HK-2 (cell line): ENCODE measurements at regions not wholly inside any gene's neighbourhood (a gene's known extent, or its start where the extent isn't known, plus 50 kb on each side); places are given as distances from the start of the nearest gene placed in this dataset.

Experiments used
- DNase-seq: peaks from one replicate; pipeline ENCODE4 v3.0.0-alpha.2; 2018; ENCODE audit not compliant: unreplicated experiment

DNA sequence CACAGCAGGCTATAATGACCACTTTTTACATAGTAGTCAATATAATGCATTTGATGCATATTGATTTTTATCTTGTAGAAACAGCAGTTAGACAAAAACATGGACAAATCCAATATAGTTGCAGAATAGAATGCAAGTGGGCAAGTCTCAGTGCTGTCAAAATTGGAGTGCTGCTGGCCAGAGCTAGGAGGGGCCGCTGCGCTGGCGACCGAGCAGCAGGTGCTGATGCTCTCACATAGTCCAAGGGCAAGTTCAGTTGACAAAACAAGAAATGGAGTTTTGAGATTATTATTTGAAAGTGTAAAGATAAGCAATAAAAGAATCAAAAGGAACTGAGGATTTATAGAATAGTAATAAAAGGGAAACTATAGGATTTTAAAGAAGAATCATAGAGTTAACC is 60.6 kb upstream of the CDK20 start:
- no peak for DNase-seq

DNA sequence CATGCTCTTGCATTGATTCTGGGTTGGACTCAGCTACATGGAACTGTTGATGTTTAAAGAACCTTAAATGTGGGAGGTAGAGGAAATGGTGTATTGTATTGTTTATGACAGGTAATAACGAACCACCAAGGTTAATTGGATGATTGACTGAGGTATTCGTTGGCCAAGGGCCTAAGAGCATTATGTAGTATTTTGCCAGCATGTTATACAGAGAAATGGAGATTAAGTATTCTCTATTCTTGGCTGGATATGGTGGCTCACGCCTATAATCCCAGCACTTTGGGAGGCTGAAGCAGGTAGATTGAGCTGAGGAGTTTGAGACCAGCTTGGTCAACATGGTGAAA is 59.0 kb upstream of the CDK20 start:
- no peak for DNase-seq

DNA sequence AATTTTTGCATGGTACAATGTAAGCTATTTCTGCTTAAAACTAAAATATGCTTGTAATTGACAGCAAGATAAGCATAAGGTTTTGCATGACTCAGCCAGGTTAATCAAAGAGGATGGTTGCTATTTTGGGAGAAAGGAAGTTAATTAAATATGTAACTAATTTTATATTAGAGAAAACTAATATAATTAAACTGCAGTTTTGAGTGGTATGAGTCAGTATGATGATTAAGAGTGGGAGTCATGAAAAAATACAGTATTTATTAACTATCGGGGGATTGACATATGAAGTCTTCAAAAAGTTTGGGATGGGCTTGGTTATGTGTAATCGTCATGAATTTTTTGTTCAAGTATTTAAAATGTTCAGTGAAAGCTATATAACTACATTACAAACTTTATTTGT is 54.0 kb upstream of the CDK20 start:
- DNase-seq: no peak

DNA sequence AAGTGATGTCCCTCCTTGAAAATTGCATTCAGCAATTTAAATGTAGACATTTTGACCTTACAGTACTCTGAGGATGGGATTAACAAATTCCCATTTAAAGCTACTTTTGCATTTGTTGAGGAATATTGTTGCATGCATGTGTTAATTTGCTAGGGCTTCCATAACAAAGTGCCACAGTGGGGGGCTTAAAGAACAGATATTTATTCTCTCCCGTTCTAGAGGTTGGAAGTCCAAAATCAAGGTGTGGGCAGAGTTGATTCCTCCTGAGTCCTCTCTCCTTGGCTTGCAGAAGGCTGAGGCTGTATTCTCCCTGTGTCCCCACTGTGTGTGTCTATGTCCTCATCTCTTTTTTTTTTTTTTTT is 51.8 kb upstream of the CDK20 start:
- no peak for DNase-seq

DNA sequence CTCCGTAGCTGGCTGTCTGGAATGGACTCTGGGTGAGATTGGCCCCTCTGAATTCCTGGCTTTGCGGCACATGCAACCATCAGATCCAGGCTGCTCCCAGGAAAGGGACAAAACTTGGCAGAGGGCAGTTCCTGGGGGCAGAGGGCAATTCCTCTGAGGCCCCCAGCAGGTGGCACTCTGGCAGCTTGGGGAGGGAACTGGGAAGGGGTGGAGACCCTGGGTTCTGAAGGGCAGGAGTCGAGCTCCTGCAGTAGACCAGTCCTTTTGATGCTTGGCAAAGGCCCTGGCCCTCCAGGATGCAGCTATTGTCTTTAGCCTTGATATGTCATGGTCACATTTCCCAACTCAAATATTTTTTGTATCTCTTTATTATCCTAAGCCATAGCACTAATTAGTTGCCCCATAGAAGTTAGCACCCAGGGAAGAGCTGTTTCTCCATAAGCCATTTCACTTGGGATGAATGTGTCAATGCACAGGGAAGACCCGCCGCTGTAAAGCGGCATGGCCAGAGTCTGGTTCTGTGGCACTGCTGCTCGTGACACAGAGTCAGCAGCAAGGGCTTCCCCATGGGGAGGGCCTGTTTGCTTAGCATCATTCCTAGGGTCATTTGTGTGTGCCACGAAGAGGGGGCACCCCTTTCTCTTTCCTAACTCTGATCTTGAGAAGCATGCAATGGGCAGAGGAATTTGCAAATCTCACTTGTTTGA is 51.2 kb upstream of the CDK20 start:
- DNase-seq: no peak

DNA sequence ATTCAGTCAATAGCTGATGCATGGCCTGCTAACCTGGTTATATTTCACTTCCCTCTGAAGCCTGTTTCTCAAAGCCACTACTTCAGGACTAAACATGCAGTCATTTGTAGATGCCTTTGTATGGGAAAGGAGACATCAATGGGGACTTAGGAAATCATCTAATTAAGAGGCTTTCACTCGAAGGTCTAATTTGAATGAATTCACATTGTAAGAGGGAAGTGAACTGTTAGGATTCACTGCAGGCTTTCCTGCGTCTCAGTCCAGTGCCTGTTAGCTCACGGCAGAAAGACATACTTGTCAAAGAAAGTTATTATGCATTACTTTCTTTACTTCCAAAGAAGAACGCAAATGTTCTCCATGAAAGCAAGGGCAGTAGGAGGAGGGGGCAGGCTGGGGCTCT is 50.6 kb upstream of the CDK20 start:
- DNase-seq: no peak
